ENCODE measurements at regions not wholly inside any gene's neighbourhood (a gene's known extent, or its start where the extent isn't known, plus 50 kb on each side); places are given as distances from the start of the nearest gene placed in this dataset.

DNA sequence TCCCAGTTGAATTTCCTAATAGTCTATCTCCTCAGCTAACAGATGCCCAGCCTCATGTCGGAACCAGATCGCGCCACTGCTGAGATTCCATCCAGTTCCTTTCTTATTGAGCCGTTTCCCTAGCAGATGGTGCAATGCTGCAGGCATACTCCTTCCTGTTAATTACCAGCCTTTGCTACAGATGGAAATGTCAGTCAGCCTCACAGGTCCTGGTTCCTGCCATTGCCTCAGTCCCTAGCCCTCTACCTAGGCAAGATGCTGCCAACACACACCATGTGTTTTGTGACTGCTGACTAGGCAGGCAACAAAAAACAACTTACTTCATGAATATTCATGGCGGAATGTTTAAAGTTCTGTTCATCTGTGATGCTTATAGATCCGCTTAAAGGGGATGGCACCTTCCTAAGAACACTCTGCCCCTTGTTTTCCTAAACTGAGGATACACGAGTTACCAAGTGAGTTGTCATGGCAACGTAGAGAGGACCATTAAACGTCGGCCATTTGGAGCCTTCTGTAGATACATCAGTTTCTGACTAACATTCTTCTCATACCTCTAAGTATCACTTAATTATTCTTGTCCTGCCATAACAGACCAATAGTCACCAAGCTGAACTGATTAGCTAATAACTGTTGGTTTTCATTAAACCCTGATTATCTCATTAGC is 749.5 kb downstream of the RNF144A start:
- no peak overlapping the region for H3K4me2 ChIP-seq (replicated peaks; ENCODE audit: extremely low read depth, low read length, poor library complexity, severe bottlenecking)
- no peak overlapping the region for H3K9ac ChIP-seq (ENCODE audit: insufficient read depth, low read length, poor library complexity, severe bottlenecking)
- Mint-ChIP-seq H3K27me3 (ENCODE audit: low read depth in 3 of 3) (peaks cover 0 to 5% (median 3%) of the 10 kb centered on the region in 3 donors), H3K4me3 (no peak overlapping the region), H3K27ac (no peak overlapping the region), H3K36me3 (no peaks in the 10 kb centered on the region), H3K9me3 (peaks cover 0 to 4% (median 1%) of the 10 kb centered on the region in 7 donors), H3K4me1 (no peaks in the 10 kb centered on the region)
- no peaks in the 10 kb centered on the region for H3K27me3 ChIP-seq (ENCODE audit: control insufficient read depth in 2 of 2, insufficient read depth in 2 of 2, low read length in 2 of 2)
- H3K9me3 ChIP-seq (replicated peaks in 1 of 2; ENCODE audit: control insufficient read depth in 1 of 2, insufficient read depth in 1 of 2, low read length in 2 of 2): no peaks in the 10 kb centered on the region
- H3K4me1 ChIP-seq (ENCODE audit: control insufficient read depth in 1 of 2, insufficient read depth in 2 of 2, low read length in 2 of 2): peaks cover 0 to 2% of the 10 kb centered on the region in 2 donors
- no peak for DNase-seq
- intact Hi-C loops (cut with micrococcal nuclease): no loop called here
- H3K79me2 ChIP-seq (ENCODE audit: insufficient read depth, low read length): no peaks in the 10 kb centered on the region
- no peaks in the 10 kb centered on the region for H4K20me1 ChIP-seq (ENCODE audit: insufficient read depth, low read length)
- TF ChIP-seq, protein P1, sequence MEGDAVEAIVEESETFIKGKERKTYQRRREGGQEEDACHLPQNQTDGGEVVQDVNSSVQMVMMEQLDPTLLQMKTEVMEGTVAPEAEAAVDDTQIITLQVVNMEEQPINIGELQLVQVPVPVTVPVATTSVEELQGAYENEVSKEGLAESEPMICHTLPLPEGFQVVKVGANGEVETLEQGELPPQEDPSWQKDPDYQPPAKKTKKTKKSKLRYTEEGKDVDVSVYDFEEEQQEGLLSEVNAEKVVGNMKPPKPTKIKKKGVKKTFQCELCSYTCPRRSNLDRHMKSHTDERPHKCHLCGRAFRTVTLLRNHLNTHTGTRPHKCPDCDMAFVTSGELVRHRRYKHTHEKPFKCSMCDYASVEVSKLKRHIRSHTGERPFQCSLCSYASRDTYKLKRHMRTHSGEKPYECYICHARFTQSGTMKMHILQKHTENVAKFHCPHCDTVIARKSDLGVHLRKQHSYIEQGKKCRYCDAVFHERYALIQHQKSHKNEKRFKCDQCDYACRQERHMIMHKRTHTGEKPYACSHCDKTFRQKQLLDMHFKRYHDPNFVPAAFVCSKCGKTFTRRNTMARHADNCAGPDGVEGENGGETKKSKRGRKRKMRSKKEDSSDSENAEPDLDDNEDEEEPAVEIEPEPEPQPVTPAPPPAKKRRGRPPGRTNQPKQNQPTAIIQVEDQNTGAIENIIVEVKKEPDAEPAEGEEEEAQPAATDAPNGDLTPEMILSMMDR (IDR thresholded peaks at IDR 0.05): no peak
- WGBS (ENCODE audit: insufficient coverage): 92% methylated on average over 10 of the region's 10 CpGs
- H3K36me3 ChIP-seq (replicated peaks in 1 of 2; ENCODE audit: control insufficient read depth in 1 of 2, insufficient read depth in 2 of 2, low read length in 2 of 2): no peaks in the 10 kb centered on the region
- no peak overlapping the region for H3K4me3 ChIP-seq (replicated peaks in 1 of 3; ENCODE audit: low read depth in 2 of 3, low read length in 3 of 3)
- H2AFZ ChIP-seq (ENCODE audit: insufficient read depth, low read depth, low read length, poor library complexity, severe bottlenecking): no peak overlapping the region
- H3K27ac ChIP-seq (ENCODE audit: low read depth in 1 of 2, low read length in 2 of 2): no peak overlapping the region

DNA sequence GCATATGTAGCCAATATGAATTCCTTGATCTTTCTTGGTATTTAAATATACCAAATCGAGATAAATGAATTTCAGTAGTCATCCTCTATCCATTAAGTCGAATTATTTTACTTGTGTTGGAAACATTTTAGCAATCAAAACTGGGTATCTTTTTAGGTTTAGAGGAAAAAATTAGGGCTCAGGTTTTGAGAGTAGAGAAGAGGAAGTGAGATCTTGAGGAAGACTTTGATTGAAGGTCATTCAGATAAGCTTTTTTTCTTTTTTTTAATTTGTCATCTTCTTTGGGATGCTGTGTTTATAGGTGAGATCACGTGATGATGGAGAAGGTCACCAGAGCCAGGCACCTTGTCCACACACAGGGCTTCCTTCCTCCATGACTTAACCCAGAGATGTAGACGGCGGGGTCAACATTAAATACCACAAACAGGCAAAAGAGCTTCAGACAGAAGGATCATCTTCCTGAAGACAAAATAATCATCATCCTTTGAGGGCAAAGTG is 750.1 kb downstream of the RNF144A start:
- Histone ChIP-seq H3K4me1 (ENCODE audit: control insufficient read depth in 1 of 2, insufficient read depth in 2 of 2, low read length in 2 of 2) (peaks cover 0 to 5% of the 10 kb centered on the region in 2 donors), H2AFZ (ENCODE audit: insufficient read depth, low read depth, low read length, poor library complexity, severe bottlenecking) (no peak overlapping the region), H3K9ac (ENCODE audit: insufficient read depth, low read length, poor library complexity, severe bottlenecking) (no peak overlapping the region), H3K27me3 (ENCODE audit: control insufficient read depth in 2 of 2, insufficient read depth in 2 of 2, low read length in 2 of 2) (no peaks in the 10 kb centered on the region), H3K36me3 (replicated peaks in 1 of 2; ENCODE audit: control insufficient read depth in 1 of 2, insufficient read depth in 2 of 2, low read length in 2 of 2) (no peaks in the 10 kb centered on the region), H3K27ac (ENCODE audit: low read depth in 1 of 2, low read length in 2 of 2) (no peak overlapping the region), H3K9me3 (replicated peaks in 1 of 2; ENCODE audit: control insufficient read depth in 1 of 2, insufficient read depth in 1 of 2, low read length in 2 of 2) (no peaks in the 10 kb centered on the region), H3K4me2 (replicated peaks; ENCODE audit: extremely low read depth, low read length, poor library complexity, severe bottlenecking) (no peak overlapping the region), H3K4me3 (replicated peaks in 1 of 3; ENCODE audit: low read depth in 2 of 3, low read length in 3 of 3) (no peak overlapping the region), H3K79me2 (ENCODE audit: insufficient read depth, low read length) (no peaks in the 10 kb centered on the region), H4K20me1 (ENCODE audit: insufficient read depth, low read length) (no peaks in the 10 kb centered on the region)
- TF ChIP-seq, protein P1 (IDR thresholded peaks at IDR 0.05): no peak
- DNase-seq: no peak
- Mint-ChIP-seq H3K36me3 (no peaks in the 10 kb centered on the region), H3K4me3 (no peak overlapping the region), H3K4me1 (peaks cover 3% of the 10 kb centered on the region), H3K27me3 (ENCODE audit: low read depth in 3 of 3) (peaks cover 0 to 5% (median 3%) of the 10 kb centered on the region in 3 donors), H3K27ac (no peak overlapping the region), H3K9me3 (peaks cover 0 to 4% (median 1%) of the 10 kb centered on the region in 7 donors)
- intact Hi-C loops (cut with micrococcal nuclease): no loop called here
- no CpG with 5 or more reads among the region's 5 CpGs for WGBS (ENCODE audit: insufficient coverage)

Measured in CD14-positive monocyte (primary cell).